GM12873 (cell line): ENCODE measurements at regions not wholly inside any gene's neighbourhood (a gene's known extent, or its start where the extent isn't known, plus 50 kb on each side); places are given as distances from the start of the nearest gene placed in this dataset.

Experiments
- CTCF ChIP-seq: IDR thresholded peaks from 2 replicates; pipeline ENCODE4 v1.5.1; 2012; ENCODE audit warnings: low read depth, mild to moderate bottlenecking, moderate library complexity, low read length, control low read depth; ENCODE audit not compliant: insufficient read depth; ENCODE audit errors: missing control alignments

- TF ChIP-seq CTCF, result no peak
These were observed 173.2 kb upstream of the PRNP start for GRCh38 chr20:4512891-4513550.

- no peak for TF ChIP-seq CTCF
These were observed 174.5 kb upstream of the PRNP start for GRCh38 chr20:4511776-4512175.

GRCh38 chr20:4509825-4510522 is 176.3 kb upstream of the PRNP start:
- TF ChIP-seq CTCF, result no peak

- TF ChIP-seq CTCF, result no peak
These were observed 177.5 kb upstream of the PRNP start for GRCh38 chr20:4508773-4509172.

- no peak for TF ChIP-seq CTCF
These were observed 179.0 kb upstream of the PRNP start for GRCh38 chr20:4507288-4507719.

DNA sequence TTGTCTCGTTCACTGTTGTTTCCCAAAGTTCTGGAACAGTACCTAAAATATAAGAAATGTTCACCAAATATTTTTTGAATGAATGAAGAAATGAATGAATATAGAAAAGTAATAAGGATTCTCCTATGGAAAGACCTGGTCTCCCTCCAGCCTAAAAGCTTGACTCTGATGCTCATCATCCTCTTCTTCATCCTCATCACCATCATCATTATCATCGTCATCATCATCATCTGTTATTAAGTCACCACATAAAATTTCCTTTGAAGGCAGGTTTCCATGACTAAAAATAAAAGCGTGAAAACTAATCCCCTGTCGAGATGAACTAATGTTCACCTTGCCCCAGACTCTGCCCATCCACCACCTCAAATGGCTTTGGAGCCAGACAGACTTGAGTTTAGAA is 181.4 kb upstream of the PRNP start:
- no peak for TF ChIP-seq CTCF

- TF ChIP-seq CTCF, result no peak
These were observed 183.5 kb upstream of the PRNP start for GRCh38 chr20:4502756-4503155.
